Left lung (tissue), 4 donors: ENCODE measurements at regions not wholly inside any gene's neighbourhood (a gene's known extent, or its start where the extent isn't known, plus 50 kb on each side); places are given as distances from the start of the nearest gene placed in this dataset.

ENCODE experiments used
- ATAC-seq: fragments of 200-7000 bp; cut with Tn5 transposase; one replicate; pipeline ENCODE4 v1.9.1; 2020; ENCODE audit warnings: moderate library complexity
- DNase-seq, 4 donors: peaks; one replicate each; pipeline ENCODE4 v3.0.0-alpha.2; 2013 to 2020
- H3K27ac ChIP-seq, 2 donors: fragments of 200-600 bp; sonication (generic) in 1 of 2; one replicate each; pipeline versions ENCODE4 v1.5.0 to v1.8.0; 2020 to 2021
- H3K27me3 ChIP-seq, 2 donors: fragments of 200-600 bp; sonication (generic) in 1 of 2; one replicate each; pipeline versions ENCODE4 v1.5.0 to v1.8.0; 2020 to 2021
- H3K36me3 ChIP-seq, 2 donors: fragments of 200-600 bp; sonication (generic) in 1 of 2; one replicate each; pipeline versions ENCODE4 v1.5.0 to v1.8.0; 2020 to 2021
- H3K4me1 ChIP-seq, 2 donors: fragments of 200-600 bp; one replicate each; pipeline ENCODE4 v1.8.0; 2021
- H3K4me3 ChIP-seq, 2 donors: fragments of 200-600 bp; sonication (generic) in 1 of 2; one replicate each; pipeline versions ENCODE4 v1.5.0 to v1.8.0; 2020 to 2021; ENCODE audit warnings: mild to moderate bottlenecking in 1 of 2
- H3K9me3 ChIP-seq, 2 donors: fragments of 200-600 bp; sonication (generic) in 1 of 2; one replicate each; pipeline versions ENCODE4 v1.5.0 to v1.8.0; 2020 to 2021
- intact Hi-C, 2 donors: fragments of 100-400 bp; cut with DNase I; formaldehyde crosslinking; loops; one replicate each; pipeline versions ENCODE4 v1.11.2 to v1.14.2; 2022
- TF ChIP-seq, protein P1 (sequence below), 2 donors: fragments of 200-600 bp; sonication (generic) in 1 of 2; IDR thresholded peaks; one replicate each; pipeline versions ENCODE4 v1.5.0 to v1.8.0; 2021; ENCODE audit warnings: antibody characterized with exemption in 2 of 2
- donor health status: DM: no; HTN: yes; CAD: no.
- donor health status: DM: no; HTN: no; CAD: no.

DNA sequence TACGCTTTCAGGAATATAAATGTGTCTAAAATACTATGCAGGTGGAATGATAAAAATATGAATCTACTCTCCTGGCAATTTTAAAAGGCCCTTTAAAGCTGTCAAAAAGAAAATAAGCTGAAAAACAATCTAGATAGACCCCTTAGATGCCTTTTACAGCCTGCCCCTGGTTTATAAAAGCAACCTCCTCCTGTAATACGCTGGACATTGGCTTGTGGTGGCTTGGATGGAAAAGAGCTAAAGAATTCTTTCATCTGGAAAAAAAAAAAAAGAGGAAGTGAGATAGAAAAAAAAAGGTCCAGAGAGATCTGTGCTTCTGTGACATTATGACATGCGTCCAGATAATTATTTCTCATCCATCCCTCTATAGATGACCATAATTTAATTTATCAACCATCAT lies 115.9 kb upstream of the NRSN1 start:
- Histone ChIP-seq H3K27ac (no peak overlapping the region), H3K4me3 (no peak overlapping the region), H3K9me3 (peaks cover 0 to 5% of the 10 kb centered on the region in 2 donors), H3K36me3 (no peaks in the 10 kb centered on the region), H3K27me3 (no peaks in the 10 kb centered on the region), H3K4me1 (no peaks in the 10 kb centered on the region)
- DNase-seq: no peak
- intact Hi-C loops: no loop called here
- no peak for ATAC-seq
- TF ChIP-seq, protein P1, sequence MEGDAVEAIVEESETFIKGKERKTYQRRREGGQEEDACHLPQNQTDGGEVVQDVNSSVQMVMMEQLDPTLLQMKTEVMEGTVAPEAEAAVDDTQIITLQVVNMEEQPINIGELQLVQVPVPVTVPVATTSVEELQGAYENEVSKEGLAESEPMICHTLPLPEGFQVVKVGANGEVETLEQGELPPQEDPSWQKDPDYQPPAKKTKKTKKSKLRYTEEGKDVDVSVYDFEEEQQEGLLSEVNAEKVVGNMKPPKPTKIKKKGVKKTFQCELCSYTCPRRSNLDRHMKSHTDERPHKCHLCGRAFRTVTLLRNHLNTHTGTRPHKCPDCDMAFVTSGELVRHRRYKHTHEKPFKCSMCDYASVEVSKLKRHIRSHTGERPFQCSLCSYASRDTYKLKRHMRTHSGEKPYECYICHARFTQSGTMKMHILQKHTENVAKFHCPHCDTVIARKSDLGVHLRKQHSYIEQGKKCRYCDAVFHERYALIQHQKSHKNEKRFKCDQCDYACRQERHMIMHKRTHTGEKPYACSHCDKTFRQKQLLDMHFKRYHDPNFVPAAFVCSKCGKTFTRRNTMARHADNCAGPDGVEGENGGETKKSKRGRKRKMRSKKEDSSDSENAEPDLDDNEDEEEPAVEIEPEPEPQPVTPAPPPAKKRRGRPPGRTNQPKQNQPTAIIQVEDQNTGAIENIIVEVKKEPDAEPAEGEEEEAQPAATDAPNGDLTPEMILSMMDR (IDR thresholded peaks at IDR 0.05): no peak

DNA sequence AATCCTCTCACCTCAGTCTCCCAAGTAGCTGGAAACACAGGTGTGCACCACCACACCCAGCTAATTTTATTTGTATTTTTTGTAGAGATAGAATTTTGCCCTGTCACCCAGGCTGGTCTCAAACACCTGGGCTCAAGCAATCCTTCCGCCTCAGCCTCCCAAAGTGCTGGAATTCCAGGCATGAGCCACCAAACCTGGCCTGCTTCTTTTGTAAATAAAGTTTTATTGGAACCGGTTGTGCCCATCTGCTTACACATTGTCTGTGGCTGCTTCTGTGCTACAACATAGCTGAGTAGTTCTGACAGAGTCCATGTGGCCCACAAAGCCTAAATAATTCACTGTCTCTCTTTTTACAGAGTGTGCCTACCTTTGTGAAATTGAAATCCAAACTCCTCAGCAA lies 109.7 kb upstream of the NRSN1 start:
- no peak overlapping the region for H3K27ac ChIP-seq
- no peak for ATAC-seq
- intact Hi-C loops: no loop called here
- TF ChIP-seq, protein P1 (IDR thresholded peaks at IDR 0.05): no peak
- H3K9me3 ChIP-seq: peaks cover 0 to 5% of the 10 kb centered on the region in 2 donors
- no peak for DNase-seq
- no peaks in the 10 kb centered on the region for H3K36me3 ChIP-seq
- H3K27me3 ChIP-seq: no peaks in the 10 kb centered on the region
- H3K4me1 ChIP-seq: no peaks in the 10 kb centered on the region
- H3K4me3 ChIP-seq: no peak overlapping the region

DNA sequence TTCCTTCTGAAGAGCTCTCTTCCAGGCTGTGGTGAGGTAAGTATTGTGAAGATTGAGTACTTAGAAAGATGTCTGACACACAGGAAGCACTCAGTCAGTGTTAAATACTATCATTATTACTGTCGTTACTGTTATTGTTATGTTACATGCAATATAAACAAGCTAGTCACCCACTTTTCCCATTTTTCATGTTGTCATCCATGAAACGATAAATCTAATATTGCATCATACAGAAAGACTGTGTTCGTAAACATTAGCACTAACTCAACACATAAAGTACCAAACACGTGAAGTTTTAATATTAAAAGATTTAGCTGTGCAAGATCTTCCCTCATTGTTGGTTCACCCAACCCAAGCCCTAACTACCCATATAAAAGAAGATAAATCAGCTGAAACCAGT lies 109.2 kb upstream of the NRSN1 start:
- Histone ChIP-seq H3K4me1 (no peaks in the 10 kb centered on the region), H3K4me3 (no peak overlapping the region), H3K27ac (no peak overlapping the region), H3K9me3 (peaks cover 0 to 5% of the 10 kb centered on the region in 2 donors), H3K27me3 (no peaks in the 10 kb centered on the region), H3K36me3 (no peaks in the 10 kb centered on the region)
- no peak for ATAC-seq
- no peak for DNase-seq
- TF ChIP-seq, protein P1 (IDR thresholded peaks at IDR 0.05): no peak
- intact Hi-C loops: no loop called here

DNA sequence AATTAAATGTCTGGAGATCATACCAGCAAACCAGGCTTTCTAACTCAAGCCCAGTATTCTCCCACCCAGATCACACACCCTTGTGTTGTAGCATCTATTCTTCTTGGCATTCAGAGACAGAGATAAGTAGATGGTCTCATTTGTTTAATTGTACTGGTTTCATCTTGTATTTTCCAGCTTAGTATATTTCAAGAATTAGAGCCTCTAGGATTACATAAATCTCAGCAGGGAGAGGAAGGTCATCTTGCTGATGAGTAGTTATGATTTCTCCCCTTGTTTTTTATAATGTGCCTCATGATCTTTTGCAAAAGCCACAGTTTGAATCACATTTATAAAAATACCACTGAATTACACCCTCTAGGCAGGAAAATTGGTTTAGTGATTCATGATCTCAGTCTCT lies 106.6 kb upstream of the NRSN1 start:
- Histone ChIP-seq H3K36me3 (no peaks in the 10 kb centered on the region), H3K27ac (no peak overlapping the region), H3K4me1 (no peaks in the 10 kb centered on the region), H3K4me3 (no peak overlapping the region), H3K9me3 (peaks cover 0 to 2% of the 10 kb centered on the region in 2 donors), H3K27me3 (no peaks in the 10 kb centered on the region)
- ATAC-seq: no peak
- DNase-seq: no peak
- intact Hi-C loops: no loop called here
- TF ChIP-seq, protein P1 (IDR thresholded peaks at IDR 0.05): no peak

DNA sequence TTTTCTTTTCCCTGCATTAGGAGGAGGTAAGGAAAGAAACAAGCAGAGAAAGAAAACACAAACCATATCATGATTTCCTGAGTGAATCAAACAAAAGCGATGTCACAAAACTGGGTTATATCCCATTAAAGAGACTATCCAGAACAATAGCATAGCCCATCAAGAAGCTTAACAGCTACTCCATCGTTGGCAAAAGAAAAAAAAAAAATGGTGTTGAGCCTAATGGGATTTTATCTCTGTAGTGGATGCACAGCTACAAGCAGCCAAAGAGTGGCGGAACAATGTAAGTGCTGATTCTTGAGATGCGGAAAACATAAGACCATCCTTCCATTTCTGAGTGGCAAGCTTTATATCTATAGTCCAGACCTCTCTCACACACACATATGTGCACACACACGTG lies 106.2 kb upstream of the NRSN1 start:
- TF ChIP-seq, protein P1 (IDR thresholded peaks at IDR 0.05): no peak
- ATAC-seq (no peak), DNase-seq (no peak)
- intact Hi-C loops: no loop called here
- H3K4me3 ChIP-seq: no peak overlapping the region
- no peaks in the 10 kb centered on the region for H3K4me1 ChIP-seq
- H3K9me3 ChIP-seq: no peaks in the 10 kb centered on the region
- H3K27ac ChIP-seq: no peak overlapping the region
- H3K36me3 ChIP-seq: no peaks in the 10 kb centered on the region
- H3K27me3 ChIP-seq: no peaks in the 10 kb centered on the region
